RPMI7951 (cell line): ENCODE measurements at regions not wholly inside any gene's neighbourhood (a gene's known extent, or its start where the extent isn't known, plus 50 kb on each side); places are given as distances from the start of the nearest gene placed in this dataset.

Experiments used
- DNase-seq: peaks from one replicate; pipeline ENCODE4 v3.0.0-alpha.2; 2012; ENCODE audit warnings: low read depth

- no peak for DNase-seq
These were observed 53.4 kb upstream of the STK17B start for GRCh38 chr2:196224756-196225155.

GRCh38 chr2:196225213-196225612 is 53.8 kb upstream of the STK17B start:
- DNase-seq, result peak; percentile 51

- no peak for DNase-seq
These were observed 54.8 kb upstream of the STK17B start for GRCh38 chr2:196226058-196226706.

- no peak for DNase-seq
These were observed 55.3 kb upstream of the STK17B start for GRCh38 chr2:196226707-196227065.

- no peak for DNase-seq
These were observed 57.6 kb upstream of the STK17B start for GRCh38 chr2:196229013-196229412.

- DNase-seq, result no peak
These were observed 58.9 kb upstream of the STK17B start for GRCh38 chr2:196230061-196230854.

- peak; percentile 99 for DNase-seq
These were observed 61.8 kb upstream of the STK17B start for GRCh38 chr2:196233021-196233804.

- no peak for DNase-seq
These were observed 62.6 kb upstream of the STK17B start for GRCh38 chr2:196233805-196234475.

- peak; percentile 96 for DNase-seq
These were observed 63.3 kb upstream of the STK17B start for GRCh38 chr2:196234672-196235071.

GRCh38 chr2:196238836-196239380 is 67.5 kb upstream of the STK17B start:
- DNase-seq, result no peak

- DNase-seq, result peak; percentile 91
These were observed 68.5 kb upstream of the STK17B start for GRCh38 chr2:196239622-196240587.

GRCh38 chr2:196241175-196241574 is 69.8 kb upstream of the STK17B start:
- no peak for DNase-seq

- DNase-seq, result peak; percentile 76
These were observed 70.8 kb upstream of the STK17B start for GRCh38 chr2:196242131-196242620.

- peak; percentile 73 for DNase-seq
These were observed 73.1 kb upstream of the STK17B start for GRCh38 chr2:196244516-196244915.

- DNase-seq, result peak; percentile 77
These were observed 73.6 kb upstream of the STK17B start for GRCh38 chr2:196244966-196245365.

- no peak for DNase-seq
These were observed 74.2 kb upstream of the STK17B start for GRCh38 chr2:196245378-196246140.

GRCh38 chr2:196247114-196247975 is 76.0 kb upstream of the STK17B start:
- no peak for DNase-seq

- DNase-seq, result no peak
These were observed 76.5 kb upstream of the STK17B start for GRCh38 chr2:196247976-196248280.
